Karpas-422 (cell line): ENCODE measurements at regions not wholly inside any gene's neighbourhood (a gene's known extent, or its start where the extent isn't known, plus 50 kb on each side); places are given as distances from the start of the nearest gene placed in this dataset.
"Not testable (repeated sequence)": the region's sequence is repeated elsewhere in the genome, so short reads cannot be mapped to it uniquely, and the experiment has no call there.

Source experiments
- DNase-seq: peaks from one replicate; pipeline ENCODE4 v3.0.0-alpha.2; 2015
- H2AFZ ChIP-seq: fragments of 200-600 bp; sonication (generic); 2 replicates; pipeline ENCODE4 v1.6.1; 2014; ENCODE audit warnings: antibody characterized with exemption, low read length, mixed read lengths
- H3K27ac ChIP-seq: fragments of 200-600 bp; sonication (generic); 2 replicates; pipeline ENCODE4 v1.5.1; 2014; ENCODE audit warnings: mild to moderate bottlenecking, low read length, moderate library complexity
- H3K27me3 ChIP-seq: fragments of 200-600 bp; sonication (generic); 2 replicates; pipeline ENCODE4 v1.6.1; 2014; ENCODE audit warnings: low read length, mixed read lengths
- H3K36me3 ChIP-seq: fragments of 200-600 bp; sonication (generic); 2 replicates; pipeline ENCODE4 v1.6.1; 2014; ENCODE audit warnings: low read length, mixed read lengths; ENCODE audit not compliant: insufficient read depth
- H3K4me1 ChIP-seq: fragments of 200-600 bp; sonication (generic); 2 replicates; pipeline ENCODE4 v1.6.1; 2014; ENCODE audit warnings: mild to moderate bottlenecking, low read length, mixed read lengths
- H3K4me2 ChIP-seq: fragments of 200-600 bp; sonication (generic); 2 replicates; pipeline ENCODE4 v1.6.1; 2014; ENCODE audit warnings: low read length, low read depth, mild to moderate bottlenecking; ENCODE audit not compliant: poor library complexity, severe bottlenecking
- H3K4me3 ChIP-seq: fragments of 200-600 bp; sonication (generic); 2 replicates; pipeline ENCODE4 v1.5.1; 2014; ENCODE audit warnings: mild to moderate bottlenecking, antibody characterized with exemption, low read length, mixed read lengths
- H3K79me2 ChIP-seq: fragments of 200-600 bp; sonication (generic); 2 replicates; pipeline ENCODE4 v1.6.1; 2014; ENCODE audit warnings: mild to moderate bottlenecking, low read length, mixed read lengths
- H3K9ac ChIP-seq: fragments of 200-600 bp; sonication (generic); 2 replicates; pipeline ENCODE4 v1.6.0; 2014; ENCODE audit warnings: low read length
- H3K9me2 ChIP-seq: fragments of 200-600 bp; sonication (generic), shearing (Covaris generic); replicated peaks from 2 replicates; pipeline ENCODE4 v1.6.0; 2014; ENCODE audit warnings: mild to moderate bottlenecking, low read length, moderate library complexity; ENCODE audit not compliant: insufficient read depth
- H3K9me3 ChIP-seq: fragments of 300-700, 200-600 bp; sonication (generic); 2 replicates; pipeline ENCODE4 v1.6.1; 2014; ENCODE audit warnings: low read length, mixed read lengths
- H4K20me1 ChIP-seq: fragments of 200-600 bp; sonication (generic); 2 replicates; pipeline ENCODE4 v1.6.1; 2014; ENCODE audit warnings: mild to moderate bottlenecking, antibody characterized with exemption, low read length, low read depth; ENCODE audit not compliant: insufficient read depth

DNA sequence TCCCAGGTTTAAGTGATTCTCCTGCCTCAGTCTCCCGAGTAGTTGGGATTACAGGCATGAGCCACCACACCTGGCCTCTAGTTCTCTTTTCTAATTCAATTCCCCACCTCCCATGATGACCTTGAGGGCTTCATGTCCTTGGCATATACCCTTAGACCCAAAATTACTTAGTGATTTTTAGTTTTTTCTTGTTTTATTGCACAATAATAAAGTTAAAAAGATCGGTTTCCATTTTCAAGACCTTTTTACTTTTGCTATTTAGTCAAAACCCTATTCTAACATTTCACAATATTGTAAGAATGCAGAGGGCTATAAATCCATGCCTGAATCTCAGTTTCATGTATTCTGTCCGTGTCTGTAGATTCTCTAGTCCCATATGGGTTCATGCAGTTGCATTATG is 354.6 kb upstream of the FANCL start:
- no peak overlapping the region for H3K4me3 ChIP-seq
- H3K79me2 ChIP-seq, result no peaks in the 10 kb centered on the region
- no peak overlapping the region for H3K4me2 ChIP-seq
- H3K36me3 ChIP-seq, result no peaks in the 10 kb centered on the region
- DNase-seq, result no peak
- H3K27me3 ChIP-seq, result no peaks in the 10 kb centered on the region
- H3K9ac ChIP-seq, result no peak overlapping the region
- no peak overlapping the region for H3K27ac ChIP-seq
- H4K20me1 ChIP-seq, result no peaks in the 10 kb centered on the region
- no peaks in the 10 kb centered on the region for H3K9me2 ChIP-seq
- no peaks in the 10 kb centered on the region for H3K9me3 ChIP-seq
- H2AFZ ChIP-seq, result no peak overlapping the region
- H3K4me1 ChIP-seq, result no peaks in the 10 kb centered on the region

GRCh38 chr2:58594762-58595161 is 353.6 kb upstream of the FANCL start:
- Histone ChIP-seq H3K9me3 (no peaks in the 10 kb centered on the region), H2AFZ (no peak overlapping the region)

DNA sequence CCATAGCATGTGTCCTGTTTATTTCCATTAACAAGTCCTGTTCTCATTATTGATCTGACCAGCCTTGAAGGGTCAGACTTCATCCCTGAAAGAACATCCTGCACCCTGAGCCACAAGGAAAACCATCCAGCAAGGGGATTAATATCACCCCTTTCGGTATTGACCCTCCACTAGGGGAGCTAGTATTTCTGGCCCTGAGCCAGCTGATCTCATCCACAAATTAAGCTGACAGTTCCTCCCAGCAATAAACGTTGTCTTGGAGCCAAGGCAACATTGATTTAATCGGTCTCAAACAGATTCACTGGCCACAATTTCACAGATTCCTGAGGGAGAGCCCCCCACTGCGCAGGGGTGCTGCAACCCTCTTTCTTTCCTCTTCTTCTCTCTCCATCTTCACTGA is 353.1 kb upstream of the FANCL start:
- Histone ChIP-seq H3K9ac (no peak overlapping the region), H3K27me3 (no peaks in the 10 kb centered on the region), H3K36me3 (no peaks in the 10 kb centered on the region), H3K27ac (no peak overlapping the region), H3K79me2 (no peaks in the 10 kb centered on the region), H3K4me3 (no peak overlapping the region), H3K9me2 (no peaks in the 10 kb centered on the region), H2AFZ (no peak overlapping the region), H3K4me2 (no peak overlapping the region), H4K20me1 (no peaks in the 10 kb centered on the region), H3K4me1 (no peaks in the 10 kb centered on the region), H3K9me3 (no peaks in the 10 kb centered on the region)
- DNase-seq, result peak; percentile 64

More at GRCh38 chr2:58594762-58595161, 353.6 kb upstream of the FANCL start:
- H3K4me2 ChIP-seq, result no peak overlapping the region
- no peaks in the 10 kb centered on the region for H3K9me2 ChIP-seq
- DNase-seq, result no peak
- no peak overlapping the region for H3K9ac ChIP-seq
- H3K36me3 ChIP-seq, result no peaks in the 10 kb centered on the region
- no peaks in the 10 kb centered on the region for H3K79me2 ChIP-seq
- H4K20me1 ChIP-seq, result no peaks in the 10 kb centered on the region
- H3K27ac ChIP-seq, result no peak overlapping the region
- no peaks in the 10 kb centered on the region for H3K4me1 ChIP-seq
- H3K27me3 ChIP-seq, result no peaks in the 10 kb centered on the region
- no peak overlapping the region for H3K4me3 ChIP-seq

GRCh38 chr2:58586178-58586577 is 345.1 kb upstream of the FANCL start:
- not testable (repeated sequence) for H3K4me2 ChIP-seq, H3K27me3 ChIP-seq, H3K79me2 ChIP-seq

GRCh38 chr2:58585233-58585632 is 344.1 kb upstream of the FANCL start:
- no peak overlapping the region for H3K4me2 ChIP-seq
- no peak overlapping the region for H3K27ac ChIP-seq
- DNase-seq, result no peak
- no peaks in the 10 kb centered on the region for H3K9me3 ChIP-seq
- H3K36me3 ChIP-seq, result no peaks in the 10 kb centered on the region
- H3K27me3 ChIP-seq, result no peaks in the 10 kb centered on the region
- H4K20me1 ChIP-seq, result no peaks in the 10 kb centered on the region
- H3K4me1 ChIP-seq, result no peaks in the 10 kb centered on the region
- H3K9me2 ChIP-seq, result no peaks in the 10 kb centered on the region
- no peak overlapping the region for H3K9ac ChIP-seq
- H3K4me3 ChIP-seq, result no peak overlapping the region
- H3K79me2 ChIP-seq, result no peaks in the 10 kb centered on the region
- no peak overlapping the region for H2AFZ ChIP-seq

More at GRCh38 chr2:58586178-58586577, 345.1 kb upstream of the FANCL start:
- not testable (repeated sequence) for H3K9ac ChIP-seq, H3K36me3 ChIP-seq, H4K20me1 ChIP-seq, H3K4me3 ChIP-seq, H2AFZ ChIP-seq, H3K9me3 ChIP-seq, H3K4me1 ChIP-seq, DNase-seq, H3K27ac ChIP-seq, H3K9me2 ChIP-seq

GRCh38 chr2:58584606-58585118 is 343.5 kb upstream of the FANCL start:
- H3K9me2 ChIP-seq, result no peaks in the 10 kb centered on the region
- H3K36me3 ChIP-seq, result no peaks in the 10 kb centered on the region
- H3K4me2 ChIP-seq, result no peak overlapping the region
- no peaks in the 10 kb centered on the region for H3K9me3 ChIP-seq
- DNase-seq, result no peak
- H3K27me3 ChIP-seq, result no peaks in the 10 kb centered on the region
- no peak overlapping the region for H3K9ac ChIP-seq
- H4K20me1 ChIP-seq, result no peaks in the 10 kb centered on the region
- no peaks in the 10 kb centered on the region for H3K79me2 ChIP-seq
- no peak overlapping the region for H3K4me3 ChIP-seq
- no peak overlapping the region for H2AFZ ChIP-seq
- H3K27ac ChIP-seq, result no peak overlapping the region
- no peaks in the 10 kb centered on the region for H3K4me1 ChIP-seq

GRCh38 chr2:58578276-58578675 is 337.2 kb upstream of the FANCL start:
- Histone ChIP-seq H3K9me3 (no peaks in the 10 kb centered on the region), H3K4me2 (no peak overlapping the region), H3K27me3 (no peaks in the 10 kb centered on the region), H2AFZ (no peak overlapping the region), H3K79me2 (no peaks in the 10 kb centered on the region), H3K4me1 (no peaks in the 10 kb centered on the region), H3K9me2 (no peaks in the 10 kb centered on the region), H3K4me3 (no peak overlapping the region), H3K27ac (no peak overlapping the region), H3K9ac (no peak overlapping the region), H4K20me1 (no peaks in the 10 kb centered on the region), H3K36me3 (no peaks in the 10 kb centered on the region)
- no peak for DNase-seq

GRCh38 chr2:58574873-58575272 is 333.7 kb upstream of the FANCL start:
- H3K9me3 ChIP-seq, result no peaks in the 10 kb centered on the region
- no peaks in the 10 kb centered on the region for H3K9me2 ChIP-seq
- no peak overlapping the region for H3K4me2 ChIP-seq
- no peaks in the 10 kb centered on the region for H3K36me3 ChIP-seq
- H3K4me3 ChIP-seq, result no peak overlapping the region
- H4K20me1 ChIP-seq, result no peaks in the 10 kb centered on the region
- no peak for DNase-seq
- no peaks in the 10 kb centered on the region for H3K79me2 ChIP-seq
- H3K9ac ChIP-seq, result no peak overlapping the region
- H2AFZ ChIP-seq, result no peak overlapping the region
- no peaks in the 10 kb centered on the region for H3K27me3 ChIP-seq
- H3K27ac ChIP-seq, result no peak overlapping the region
- no peaks in the 10 kb centered on the region for H3K4me1 ChIP-seq

- Histone ChIP-seq H2AFZ (no peak overlapping the region), H3K4me3 (no peak overlapping the region), H3K9me3 (no peaks in the 10 kb centered on the region), H3K9ac (no peak overlapping the region), H3K27ac (no peak overlapping the region), H3K36me3 (no peaks in the 10 kb centered on the region), H3K27me3 (no peaks in the 10 kb centered on the region), H3K79me2 (no peaks in the 10 kb centered on the region), H3K4me2 (no peak overlapping the region), H3K4me1 (peaks cover 3% of the 10 kb centered on the region; the same call in 1 of the 2 replicates), H3K9me2 (no peaks in the 10 kb centered on the region), H4K20me1 (no peaks in the 10 kb centered on the region)
- no peak for DNase-seq
Observed at GRCh38 chr2:58572731-58573130, 331.6 kb upstream of the FANCL start.
